Endodermal cell (in vitro differentiated cells): ENCODE measurements at regions not wholly inside any gene's neighbourhood (a gene's known extent, or its start where the extent isn't known, plus 50 kb on each side); places are given as distances from the start of the nearest gene placed in this dataset.
"Not testable (repeated sequence)": the region's sequence is repeated elsewhere in the genome, so short reads cannot be mapped to it uniquely, and the experiment has no call there.

Source experiments
- DNase-seq: peaks from one replicate; pipeline ENCODE4 v3.0.0-alpha.2; 2017
- H3K27ac ChIP-seq: 2 replicates; pipeline ENCODE4 v1.5.1; 2013; ENCODE audit warnings: mild to moderate bottlenecking, low read depth, low read length, moderate library complexity
- H3K27me3 ChIP-seq: 2 replicates; pipeline ENCODE4 v1.6.1; 2013; ENCODE audit warnings: mild to moderate bottlenecking, low read length, moderate library complexity; ENCODE audit not compliant: insufficient read depth, control insufficient read depth, poor library complexity, severe bottlenecking
- H3K36me3 ChIP-seq: 2 replicates; pipeline ENCODE4 v1.7.0; 2013; ENCODE audit warnings: mild to moderate bottlenecking, low read length, moderate library complexity; ENCODE audit not compliant: control insufficient read depth, insufficient read depth
- H3K4me1 ChIP-seq: one replicate; pipeline ENCODE4 v1.7.0; 2013; ENCODE audit warnings: low read length; ENCODE audit not compliant: control insufficient read depth, insufficient read depth
- H3K4me3 ChIP-seq: 2 replicates; pipeline ENCODE4 v1.5.1; 2013; ENCODE audit warnings: mild to moderate bottlenecking, low read length, moderate library complexity
- H3K9ac ChIP-seq: 2 replicates; pipeline ENCODE4 v1.6.1; 2013; ENCODE audit warnings: mild to moderate bottlenecking, low read length, moderate library complexity; ENCODE audit not compliant: poor library complexity, severe bottlenecking; ENCODE audit errors: extremely low read depth
- H3K9me3 ChIP-seq: 2 replicates; pipeline ENCODE4 v1.6.1; 2013; ENCODE audit warnings: mild to moderate bottlenecking, low read length, moderate library complexity; ENCODE audit not compliant: control insufficient read depth
- H3K27ac Mint-ChIP-seq: 2 replicates; pipeline ENCODE4 v1.8.0; 2020; ENCODE audit warnings: mixed read lengths
- H3K27me3 Mint-ChIP-seq: 2 replicates; pipeline ENCODE4 v1.8.0; 2021; ENCODE audit warnings: mild to moderate bottlenecking, mixed read lengths; ENCODE audit not compliant: insufficient read depth
- H3K36me3 Mint-ChIP-seq: 2 replicates; pipeline ENCODE4 v1.8.0; 2020; ENCODE audit warnings: low read depth, mixed read lengths
- H3K4me1 Mint-ChIP-seq: 2 replicates; pipeline ENCODE4 v1.8.0; 2020; ENCODE audit warnings: mixed read lengths
- H3K4me3 Mint-ChIP-seq: 2 replicates; pipeline ENCODE4 v1.8.0; 2020; ENCODE audit warnings: mild to moderate bottlenecking, moderate library complexity, mixed read lengths
- H3K9me3 Mint-ChIP-seq: 2 replicates; pipeline ENCODE4 v1.8.0; 2020; ENCODE audit warnings: mild to moderate bottlenecking, mixed read lengths
- CTCF ChIP-seq: fragments of 200-600 bp; sonication (generic); conservative IDR thresholded peaks from 2 replicates; pipeline ENCODE4 v1.5.0; 2021; ENCODE audit warnings: antibody characterized with exemption, mild to moderate bottlenecking
- WGBS, 2 experiments: methylation state at CpG; one replicate each; pipeline versions ENCODE4 v1.1.5 to v1.1.7; 2013; ENCODE audit warnings: missing lambda C conversion rate in 2 of 2, mixed read lengths in 1 of 2; ENCODE audit not compliant: insufficient coverage in 1 of 2, insufficient read length in 1 of 2; 5-methylcytosine and 5-hydroxymethylcytosine counted together

- Mint-ChIP-seq H3K27ac (no peak overlapping the region), H3K4me3 (no peak overlapping the region), H3K4me1 (peaks cover 24% of the 10 kb centered on the region), H3K27me3 (no peaks in the 10 kb centered on the region), H3K9me3 (no peaks in the 10 kb centered on the region), H3K36me3 (no peaks in the 10 kb centered on the region)
- WGBS, 2 experiments = 86 to 92% methylated on average over 6 to 8 of the region's 8 CpGs
- Histone ChIP-seq H3K4me3 (no peak overlapping the region), H3K9me3 (no peaks in the 10 kb centered on the region), H3K27ac (no peak overlapping the region), H3K4me1 (no peaks in the 10 kb centered on the region), H3K36me3 (no peaks in the 10 kb centered on the region), H3K9ac (no peak overlapping the region), H3K27me3 (no peaks in the 10 kb centered on the region)
- DNase-seq = no peak
- no peak for TF ChIP-seq CTCF
These were observed 84.5 kb upstream of the CTNNA1 start for GRCh38 chr5:138668451-138669380.

GRCh38 chr5:138667782-138668331 is 85.4 kb upstream of the CTNNA1 start:
- WGBS, 2 experiments = 97 to 100% methylated on average over 2 of the region's 2 CpGs
- H3K4me3 ChIP-seq, H3K9ac ChIP-seq, H3K36me3 Mint-ChIP-seq, H3K4me3 Mint-ChIP-seq, H3K4me1 ChIP-seq, H3K27me3 Mint-ChIP-seq, H3K27ac ChIP-seq, DNase-seq, H3K9me3 ChIP-seq, H3K9me3 Mint-ChIP-seq, H3K27ac Mint-ChIP-seq, H3K27me3 ChIP-seq, H3K36me3 ChIP-seq: not testable (repeated sequence)
- H3K4me1 Mint-ChIP-seq = peaks cover 23% of the 10 kb centered on the region

GRCh38 chr5:138666226-138666742 is 86.9 kb upstream of the CTNNA1 start:
- 91 to 93% methylated on average over 4 to 8 of the region's 8 CpGs for WGBS, 2 experiments
- peaks cover 21% of the 10 kb centered on the region for H3K4me1 Mint-ChIP-seq
- H3K9ac ChIP-seq = no peak overlapping the region
- H3K27ac ChIP-seq = no peak overlapping the region
- H3K4me1 ChIP-seq = no peaks in the 10 kb centered on the region
- no peaks in the 10 kb centered on the region for H3K36me3 Mint-ChIP-seq
- no peaks in the 10 kb centered on the region for H3K27me3 Mint-ChIP-seq
- no peaks in the 10 kb centered on the region for H3K36me3 ChIP-seq
- no peaks in the 10 kb centered on the region for H3K9me3 ChIP-seq
- no peak overlapping the region for H3K4me3 Mint-ChIP-seq
- no peak overlapping the region for H3K4me3 ChIP-seq
- no peaks in the 10 kb centered on the region for H3K9me3 Mint-ChIP-seq
- no peaks in the 10 kb centered on the region for H3K27me3 ChIP-seq
- DNase-seq = no peak
- no peak for TF ChIP-seq CTCF
- H3K27ac Mint-ChIP-seq = no peak overlapping the region
